H1 (cell line): ENCODE measurements at regions not wholly inside any gene's neighbourhood (a gene's known extent, or its start where the extent isn't known, plus 50 kb on each side); places are given as distances from the start of the nearest gene placed in this dataset.

ENCODE experiments used
- BACH1 ChIP-seq: IDR thresholded peaks from 2 replicates; pipeline ENCODE4 v1.6.1; 2012; ENCODE audit warnings: low read length, improper control_type of control experiment
- CHD2 ChIP-seq: IDR thresholded peaks from 2 replicates; pipeline ENCODE4 v1.6.1; 2012; ENCODE audit warnings: low read length, improper control_type of control experiment
- EZH2 ChIP-seq: fragments of 200-600 bp; sonication (generic); IDR thresholded peaks from 2 replicates; pipeline ENCODE4 v1.7.1; 2012; ENCODE audit warnings: low read depth, mild to moderate bottlenecking, moderate library complexity, low read length, inconsistent platforms; ENCODE audit not compliant: severe bottlenecking
- SIRT6 ChIP-seq: IDR thresholded peaks from one replicate; pipeline ENCODE4 v1.7.1; 2012; ENCODE audit warnings: low read length, inconsistent platforms
- YY1 ChIP-seq: IDR thresholded peaks from 2 replicates; pipeline ENCODE4 v1.6.1; 2011; ENCODE audit warnings: low read depth, mild to moderate bottlenecking, low read length
- TF ChIP-seq, protein P1 (sequence below): IDR thresholded peaks from 2 replicates; pipeline ENCODE4 v1.6.1; 2012; ENCODE audit warnings: low read length, inconsistent platforms

DNA sequence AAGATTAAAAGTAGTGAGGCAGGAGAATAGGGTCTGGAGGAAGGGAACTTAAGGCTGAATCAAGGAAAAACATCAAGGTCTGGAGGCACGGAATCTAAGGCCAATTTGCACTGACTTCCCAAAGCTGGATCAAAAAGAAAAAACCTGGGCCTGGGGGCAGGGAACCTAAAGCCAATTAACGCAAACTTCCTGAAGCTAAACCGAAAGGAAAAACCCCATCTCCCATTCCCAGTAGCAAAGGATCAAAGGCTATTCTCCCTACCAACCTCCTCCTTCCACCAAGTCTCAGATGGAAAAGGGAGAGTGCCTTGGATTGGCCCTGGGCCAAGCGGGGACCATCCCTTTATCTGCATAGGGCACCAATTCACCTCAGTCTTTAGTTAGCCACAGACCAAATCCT is 384.2 kb downstream of the GRIN2B start (continued):
- TF ChIP-seq SIRT6 (no peak), EZH2 (no peak), BACH1 (no peak), CHD2 (no peak), YY1 (no peak)
- TF ChIP-seq, protein P1, sequence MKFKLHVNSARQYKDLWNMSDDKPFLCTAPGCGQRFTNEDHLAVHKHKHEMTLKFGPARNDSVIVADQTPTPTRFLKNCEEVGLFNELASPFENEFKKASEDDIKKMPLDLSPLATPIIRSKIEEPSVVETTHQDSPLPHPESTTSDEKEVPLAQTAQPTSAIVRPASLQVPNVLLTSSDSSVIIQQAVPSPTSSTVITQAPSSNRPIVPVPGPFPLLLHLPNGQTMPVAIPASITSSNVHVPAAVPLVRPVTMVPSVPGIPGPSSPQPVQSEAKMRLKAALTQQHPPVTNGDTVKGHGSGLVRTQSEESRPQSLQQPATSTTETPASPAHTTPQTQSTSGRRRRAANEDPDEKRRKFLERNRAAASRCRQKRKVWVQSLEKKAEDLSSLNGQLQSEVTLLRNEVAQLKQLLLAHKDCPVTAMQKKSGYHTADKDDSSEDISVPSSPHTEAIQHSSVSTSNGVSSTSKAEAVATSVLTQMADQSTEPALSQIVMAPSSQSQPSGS, result no peak
